ENCODE measurements at regions not wholly inside any gene's neighbourhood (a gene's known extent, or its start where the extent isn't known, plus 50 kb on each side); places are given as distances from the start of the nearest gene placed in this dataset.

- no peaks in the 10 kb centered on the region for H3K9me3 ChIP-seq
- H3K4me3 ChIP-seq: no peak overlapping the region
- H3K27me3 ChIP-seq: peaks cover 0 to 39% (median 0%) of the 10 kb centered on the region in 9 donors
- DNase-seq: no peak
- H3K27ac ChIP-seq: no peak overlapping the region
- intact Hi-C loops (cut with DNase I): no loop called here
- TF ChIP-seq CTCF (IDR thresholded peaks at IDR 0.05): no peak
- no peak for TF ChIP-seq POLR2A (IDR thresholded peaks at IDR 0.05)
- ATAC-seq: no peak
- H3K36me3 ChIP-seq: no peaks in the 10 kb centered on the region
- H3K4me1 ChIP-seq: no peaks in the 10 kb centered on the region
- WGBS, 4 donors: 71 to 93% (median 85%) methylated on average over 3 of the region's 3 CpGs
These were observed 74.0 kb upstream of the TCL1A start for GRCh38 chr14:95787941-95788340.

- H3K27ac ChIP-seq: no peak overlapping the region
- ATAC-seq (no peak), DNase-seq (no peak)
- 51 to 61% (median 56%) methylated on average over 8 of the region's 8 CpGs for WGBS, 4 donors
- no peak overlapping the region for H3K4me3 ChIP-seq
- peaks cover 0 to 29% (median 0%) of the 10 kb centered on the region in 9 donors for H3K27me3 ChIP-seq
- intact Hi-C loops (cut with DNase I): no loop called here
- no peaks in the 10 kb centered on the region for H3K36me3 ChIP-seq
- H3K4me1 ChIP-seq: no peaks in the 10 kb centered on the region
- H3K9me3 ChIP-seq: no peaks in the 10 kb centered on the region
- no peak for TF ChIP-seq CTCF (IDR thresholded peaks at IDR 0.05)
- TF ChIP-seq POLR2A (IDR thresholded peaks at IDR 0.05): no peak
These were observed 72.6 kb upstream of the TCL1A start for GRCh38 chr14:95786566-95786965.

GRCh38 chr14:95784137-95784536 lies 70.2 kb upstream of the TCL1A start:
- intact Hi-C loops (cut with DNase I): no loop called here
- Histone ChIP-seq H3K27ac (no peak overlapping the region), H3K36me3 (no peaks in the 10 kb centered on the region), H3K27me3 (peaks cover 0 to 18% (median 0%) of the 10 kb centered on the region in 9 donors), H3K4me1 (no peaks in the 10 kb centered on the region), H3K9me3 (no peaks in the 10 kb centered on the region), H3K4me3 (no peak overlapping the region)
- TF ChIP-seq POLR2A (IDR thresholded peaks at IDR 0.05) (no peak), CTCF (IDR thresholded peaks at IDR 0.05) (no peak)
- no peak for ATAC-seq
- no peak for DNase-seq
- 0 to 1% (median 0%) methylated on average over 1 of the region's 1 CpG for WGBS, 4 donors

GRCh38 chr14:95776798-95777534 lies 63.0 kb upstream of the TCL1A start:
- H3K27ac ChIP-seq: no peak overlapping the region
- no peak for TF ChIP-seq POLR2A (IDR thresholded peaks at IDR 0.05)
- TF ChIP-seq CTCF (IDR thresholded peaks at IDR 0.05): no peak
- H3K36me3 ChIP-seq: no peaks in the 10 kb centered on the region
- ATAC-seq (no peak), DNase-seq (no peak)
- H3K27me3 ChIP-seq: peaks cover 0 to 10% (median 0%) of the 10 kb centered on the region in 9 donors
- H3K4me1 ChIP-seq: no peaks in the 10 kb centered on the region
- no peaks in the 10 kb centered on the region for H3K9me3 ChIP-seq
- 44 to 61% (median 55%) methylated on average over 7 of the region's 7 CpGs for WGBS, 4 donors
- intact Hi-C loops (cut with DNase I): no loop called here
- no peak overlapping the region for H3K4me3 ChIP-seq
